HL-60/S4 treated with phorbol 12-myristate 13-acetate at 8.2 ng/mL for 4 days and 3 days (cell line): ENCODE measurements at regions not wholly inside any gene's neighbourhood (a gene's known extent, or its start where the extent isn't known, plus 50 kb on each side); places are given as distances from the start of the nearest gene placed in this dataset.

Experiments
- in situ Hi-C: fragments of 300-500 bp; cut with MboI; formaldehyde crosslinking; loops from 2 replicates; pipeline ENCODE4 v1.15.0; 2022; ENCODE audit warnings: low sequenced_read_pairs

GRCh38 chr12:111089616-111090015 lies 169.2 kb upstream of the MYL2 start:
- in situ Hi-C loops, result no loop called here

DNA sequence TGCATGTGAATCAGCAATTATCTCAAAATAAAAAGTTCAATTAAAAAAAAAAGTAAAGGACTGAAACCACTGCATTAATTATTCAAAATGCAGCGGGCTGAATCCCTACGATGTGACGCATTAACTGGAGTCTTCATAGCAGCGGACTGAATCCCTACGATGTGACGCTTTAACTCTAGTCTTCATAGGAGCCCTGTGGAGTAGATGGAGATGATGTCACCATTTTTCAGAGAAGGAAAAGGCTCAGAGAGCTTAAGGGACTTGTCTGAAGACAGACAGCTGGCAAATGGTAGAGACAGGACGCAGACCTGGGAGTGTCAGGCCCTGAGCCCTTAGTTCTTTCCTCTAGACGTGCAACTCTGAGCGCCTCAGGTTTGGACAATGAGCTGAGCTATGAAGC lies 168.0 kb upstream of the MYL2 start:
- in situ Hi-C loops, result no loop called here

- in situ Hi-C loops, result no loop called here
Observed at GRCh38 chr12:111086947-111087700, 166.7 kb upstream of the MYL2 start.

GRCh38 chr12:111085096-111085495 lies 164.7 kb upstream of the MYL2 start:
- in situ Hi-C loops, result no loop called here

DNA sequence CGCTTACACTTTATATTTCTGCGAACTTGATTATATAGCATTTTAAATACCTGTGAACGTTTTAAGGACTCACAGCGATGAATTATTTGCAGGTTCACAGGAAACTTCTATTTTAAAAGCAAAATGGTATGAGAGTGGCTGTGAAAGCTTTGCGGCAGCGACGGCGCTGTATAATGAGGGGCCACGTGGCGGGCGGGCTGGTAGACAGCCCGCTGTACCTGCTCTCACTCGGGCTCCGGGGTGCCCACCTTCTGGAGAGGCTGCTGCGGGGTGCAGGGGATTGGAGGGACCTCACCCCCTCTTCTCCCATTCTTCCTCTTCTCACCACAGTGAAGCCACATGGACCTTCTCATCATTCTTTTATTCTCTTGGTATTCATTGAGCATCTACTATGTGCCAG lies 164.2 kb upstream of the MYL2 start:
- in situ Hi-C loops, result no loop called here

DNA sequence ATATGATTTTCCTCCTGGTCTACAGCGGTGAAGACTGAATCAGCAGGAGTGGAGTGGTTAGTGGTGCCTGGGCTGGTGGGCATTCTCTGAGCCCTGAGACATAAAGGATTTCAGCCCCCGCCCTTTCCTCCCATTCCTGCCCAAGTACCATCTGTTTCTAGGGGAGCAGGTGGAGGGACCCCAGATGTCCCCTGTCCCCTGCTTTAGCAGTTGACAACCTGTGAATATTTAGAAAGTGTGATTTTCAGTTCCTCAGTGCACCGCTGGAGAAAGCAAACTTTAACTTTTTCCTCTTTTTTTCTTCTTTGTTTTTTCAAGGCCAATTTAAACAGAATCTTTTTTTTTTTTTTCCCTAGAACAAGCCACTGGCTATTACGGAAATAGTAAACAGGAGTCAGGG lies 163.8 kb upstream of the MYL2 start:
- in situ Hi-C loops, result no loop called here

- in situ Hi-C loops, result no loop called here
Observed at GRCh38 chr12:111081600-111081999, 161.2 kb upstream of the MYL2 start.

DNA sequence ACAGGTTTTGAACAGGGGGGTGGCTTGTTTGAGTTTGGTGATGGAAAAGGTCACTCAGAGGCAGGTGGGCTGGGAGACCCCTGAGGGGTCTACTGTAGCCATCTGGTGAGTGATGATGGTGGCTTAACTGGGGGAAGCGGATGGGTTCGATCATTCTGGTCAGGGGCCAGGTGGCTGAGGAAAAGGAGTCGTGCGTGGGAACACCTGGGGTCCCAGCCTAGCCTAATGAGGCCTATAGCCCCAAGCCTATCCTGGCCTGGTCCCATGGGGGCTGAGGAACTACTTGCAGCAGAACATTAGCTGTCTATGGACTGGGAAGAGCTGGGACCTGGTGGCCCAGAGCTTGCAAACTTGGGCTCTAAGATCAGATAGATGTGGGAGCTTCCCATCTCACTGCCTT lies 158.4 kb upstream of the MYL2 start:
- in situ Hi-C loops, result no loop called here

GRCh38 chr12:111076611-111077451 lies 156.5 kb upstream of the MYL2 start:
- in situ Hi-C loops, result no loop called here

DNA sequence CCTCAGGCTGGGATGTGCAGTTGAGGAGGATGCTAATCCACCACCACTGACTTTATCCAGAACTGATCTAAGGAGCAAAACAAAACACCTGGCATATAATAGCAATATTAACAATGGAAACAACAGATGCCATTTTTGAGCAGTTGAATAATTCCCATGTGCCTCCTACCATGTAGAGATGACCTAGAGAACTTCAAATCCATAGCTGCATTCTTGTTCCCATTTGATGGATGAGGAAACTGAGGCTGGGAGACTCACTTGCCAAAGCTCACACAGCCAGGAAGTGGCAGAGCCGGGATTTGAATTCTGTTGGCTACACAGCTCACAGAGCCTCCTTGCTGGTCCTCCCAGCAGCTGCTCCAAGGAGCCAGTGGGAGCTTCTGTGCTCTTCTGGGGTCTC lies 155.8 kb upstream of the MYL2 start:
- in situ Hi-C loops, result no loop called here

DNA sequence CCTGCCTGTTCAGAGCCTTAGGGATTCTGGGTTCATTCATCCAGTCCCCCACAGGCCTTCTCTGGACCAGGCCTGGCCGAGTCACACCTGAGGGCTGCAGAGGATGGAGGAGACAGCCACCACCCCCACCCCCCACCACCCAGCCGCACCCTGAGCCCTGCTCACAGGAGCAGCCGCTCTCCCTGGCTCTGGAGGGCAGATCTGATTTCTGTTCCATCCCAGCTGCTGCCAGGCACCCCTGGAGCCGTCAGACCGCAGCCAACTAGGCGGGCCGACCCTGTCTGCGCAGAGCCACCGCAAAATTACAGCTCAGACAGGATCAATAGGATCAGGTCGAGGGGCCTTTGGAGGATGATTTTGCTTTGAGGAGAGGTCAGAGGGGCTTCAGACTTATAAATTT lies 154.6 kb upstream of the MYL2 start:
- in situ Hi-C loops, result no loop called here

DNA sequence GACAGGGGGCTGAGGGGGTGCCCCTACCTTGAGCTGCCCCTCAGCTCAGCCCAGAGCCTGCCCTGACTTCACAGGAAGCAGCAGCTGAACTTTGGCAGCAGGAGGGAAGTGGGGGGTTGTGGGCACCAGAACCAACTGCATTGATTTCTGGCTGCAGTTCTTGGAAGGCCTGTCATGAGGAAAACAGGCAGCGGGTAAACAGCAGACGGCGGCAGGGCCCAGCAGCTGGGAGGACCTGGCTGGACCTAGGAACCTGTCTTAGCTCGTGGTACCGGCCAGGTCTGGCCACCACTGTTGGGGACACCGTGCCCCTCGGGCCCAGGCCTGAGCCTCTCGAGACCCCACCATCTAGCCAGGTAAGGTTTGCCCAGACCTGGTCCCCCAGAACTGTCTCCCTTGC lies 154.2 kb upstream of the MYL2 start:
- in situ Hi-C loops, result no loop called here

DNA sequence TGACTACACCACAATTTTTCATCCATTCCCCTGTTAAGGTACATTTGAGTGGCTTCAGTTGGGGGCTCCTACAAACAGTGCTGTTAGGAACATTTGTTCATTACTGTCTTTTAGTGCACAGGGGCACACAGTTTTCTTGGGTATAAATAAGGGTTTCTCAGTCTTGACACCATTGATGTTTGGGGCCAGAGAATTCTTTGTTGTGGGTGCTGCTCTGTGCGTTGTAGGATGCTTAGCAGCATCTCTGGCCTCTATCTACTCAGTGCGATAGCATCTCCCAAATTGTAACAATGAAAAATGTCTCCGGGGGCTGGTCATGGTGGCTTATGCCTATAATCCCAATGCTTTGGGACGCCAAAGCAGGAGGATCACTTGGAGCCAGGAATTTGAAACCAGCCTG lies 153.0 kb upstream of the MYL2 start:
- in situ Hi-C loops, result no loop called here

DNA sequence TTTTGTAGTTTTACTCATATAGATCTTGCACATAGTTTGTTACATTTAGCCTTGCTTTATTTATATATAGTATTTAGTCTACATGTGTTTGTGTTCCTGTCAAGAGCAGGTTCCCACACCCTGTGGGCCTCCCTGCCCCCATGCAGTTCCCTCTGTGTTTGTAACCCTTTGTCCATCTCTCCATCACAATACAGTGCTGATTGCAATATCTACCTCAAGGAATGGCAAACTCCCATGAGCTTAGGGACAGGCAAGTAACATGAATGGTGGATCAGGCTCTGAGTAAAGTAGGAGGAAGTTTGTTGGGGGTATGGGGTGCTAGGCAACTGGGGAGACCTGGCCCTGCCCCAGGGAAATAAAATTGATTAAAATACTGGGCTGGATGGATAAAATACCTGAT lies 151.9 kb upstream of the MYL2 start:
- in situ Hi-C loops, result no loop called here

- in situ Hi-C loops, result no loop called here
Observed at GRCh38 chr12:111069886-111070285, 149.5 kb upstream of the MYL2 start.

- in situ Hi-C loops, result no loop called here
Observed at GRCh38 chr12:111068290-111068689, 147.9 kb upstream of the MYL2 start.

DNA sequence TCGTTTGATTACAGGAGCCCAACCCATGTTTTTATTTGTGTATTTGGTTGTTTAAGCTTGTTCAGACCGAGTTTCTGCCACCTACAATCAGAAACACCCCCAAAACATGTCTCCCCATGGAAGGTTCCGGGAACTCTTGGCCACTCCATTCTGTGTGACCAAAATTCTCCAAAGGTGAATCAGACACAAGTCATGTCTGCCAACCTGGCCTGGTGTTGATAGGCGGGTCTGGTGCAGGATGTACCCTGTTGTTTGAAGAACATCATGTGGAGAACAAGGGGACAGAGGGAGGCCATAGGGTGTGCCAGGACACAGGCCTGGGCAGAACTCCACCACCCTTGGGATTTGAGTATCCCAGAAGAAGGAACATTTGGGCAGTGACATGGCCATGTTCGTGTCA lies 147.1 kb upstream of the MYL2 start:
- in situ Hi-C loops, result no loop called here

GRCh38 chr12:111066744-111067437 lies 146.5 kb upstream of the MYL2 start:
- in situ Hi-C loops, result no loop called here

DNA sequence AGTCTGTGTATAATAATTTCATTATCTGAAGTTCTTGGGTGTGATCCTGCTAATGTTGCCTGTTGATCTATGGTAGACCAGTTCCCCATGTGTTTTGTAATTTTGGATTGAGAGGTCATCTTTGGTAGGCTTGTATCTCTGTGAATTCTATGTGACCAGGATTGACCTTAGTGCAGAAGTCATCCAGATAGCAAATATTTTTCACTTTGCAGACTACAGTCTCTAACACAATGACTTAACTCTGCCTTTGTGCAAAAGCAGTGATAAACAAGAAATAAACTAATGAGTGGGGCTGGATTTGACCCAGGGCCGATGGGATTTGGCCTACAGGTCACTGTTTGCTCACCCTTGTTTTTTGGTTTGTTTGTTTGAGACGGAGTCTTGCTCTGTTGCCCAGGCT lies 144.6 kb upstream of the MYL2 start:
- in situ Hi-C loops, result no loop called here

DNA sequence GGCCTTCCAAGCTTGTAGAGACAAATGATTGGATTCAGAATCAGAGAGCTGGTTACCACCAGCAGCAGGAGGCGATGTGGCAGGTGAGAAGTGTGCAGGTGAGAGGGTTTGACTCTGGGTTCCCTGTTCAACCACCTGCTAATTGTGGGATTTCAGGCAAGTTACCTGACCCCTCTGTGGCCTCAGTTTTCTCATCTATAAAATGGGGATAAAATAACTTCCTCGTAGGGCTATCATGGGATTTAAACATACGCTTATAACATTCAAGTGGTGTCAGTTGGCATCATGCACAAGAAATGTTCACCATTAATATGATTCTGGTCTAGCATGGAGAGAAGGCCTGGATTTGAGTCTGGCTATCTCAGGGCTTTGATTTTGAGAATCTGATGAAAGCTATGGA lies 143.8 kb upstream of the MYL2 start:
- in situ Hi-C loops, result no loop called here

- in situ Hi-C loops, result no loop called here
Observed at GRCh38 chr12:111063295-111064026, 143.1 kb upstream of the MYL2 start.
